Mucosa of descending colon (tissue), 3 donors: ENCODE measurements at regions not wholly inside any gene's neighbourhood (a gene's known extent, or its start where the extent isn't known, plus 50 kb on each side); places are given as distances from the start of the nearest gene placed in this dataset.

ENCODE experiments used
- ATAC-seq: fragments of 200-7000 bp; cut with Tn5 transposase; one replicate; pipeline ENCODE4 v1.9.1; 2020; ENCODE audit warnings: mild to moderate bottlenecking, moderate library complexity
- DNase-seq, 3 donors: peaks; one replicate each; pipeline ENCODE4 v3.0.0-alpha.2; 2020
- H3K36me3 ChIP-seq: fragments of 200-600 bp; one replicate; pipeline ENCODE4 v1.8.0; 2021; ENCODE audit warnings: low read depth, mild to moderate bottlenecking
- H3K4me1 ChIP-seq: fragments of 200-600 bp; one replicate; pipeline ENCODE4 v1.8.0; 2021; ENCODE audit warnings: low read depth, mild to moderate bottlenecking
- H3K4me3 ChIP-seq: fragments of 200-600 bp; one replicate; pipeline ENCODE4 v1.8.0; 2021; ENCODE audit warnings: mild to moderate bottlenecking
- H3K9me3 ChIP-seq: fragments of 200-600 bp; one replicate; pipeline ENCODE4 v1.8.0; 2021; ENCODE audit warnings: mild to moderate bottlenecking
- intact Hi-C, 2 donors: fragments of 100-400 bp; cut with DNase I in 1 of 2; cut with micrococcal nuclease in 1 of 2; formaldehyde crosslinking; loops; one replicate each; pipeline versions ENCODE4 v1.11.0 to v1.11.1; 2022; cut with DNase I, micrococcal nuclease
- TF ChIP-seq, protein P1 (sequence below): fragments of 200-600 bp; IDR thresholded peaks from one replicate; pipeline ENCODE4 v1.8.0; 2022; ENCODE audit warnings: antibody characterized with exemption, mild to moderate bottlenecking
- donor health status: DM: no; HTN: no; CAD: no; lungs with moderate emphysema.
- donor health status: DM: no; HTN: no; CAD: no.
- donor health status: DM: no; HTN: yes; CAD: no.

- intact Hi-C loops: no loop called here
- DNase-seq (no peak), ATAC-seq (no peak)
- TF ChIP-seq, protein P1, sequence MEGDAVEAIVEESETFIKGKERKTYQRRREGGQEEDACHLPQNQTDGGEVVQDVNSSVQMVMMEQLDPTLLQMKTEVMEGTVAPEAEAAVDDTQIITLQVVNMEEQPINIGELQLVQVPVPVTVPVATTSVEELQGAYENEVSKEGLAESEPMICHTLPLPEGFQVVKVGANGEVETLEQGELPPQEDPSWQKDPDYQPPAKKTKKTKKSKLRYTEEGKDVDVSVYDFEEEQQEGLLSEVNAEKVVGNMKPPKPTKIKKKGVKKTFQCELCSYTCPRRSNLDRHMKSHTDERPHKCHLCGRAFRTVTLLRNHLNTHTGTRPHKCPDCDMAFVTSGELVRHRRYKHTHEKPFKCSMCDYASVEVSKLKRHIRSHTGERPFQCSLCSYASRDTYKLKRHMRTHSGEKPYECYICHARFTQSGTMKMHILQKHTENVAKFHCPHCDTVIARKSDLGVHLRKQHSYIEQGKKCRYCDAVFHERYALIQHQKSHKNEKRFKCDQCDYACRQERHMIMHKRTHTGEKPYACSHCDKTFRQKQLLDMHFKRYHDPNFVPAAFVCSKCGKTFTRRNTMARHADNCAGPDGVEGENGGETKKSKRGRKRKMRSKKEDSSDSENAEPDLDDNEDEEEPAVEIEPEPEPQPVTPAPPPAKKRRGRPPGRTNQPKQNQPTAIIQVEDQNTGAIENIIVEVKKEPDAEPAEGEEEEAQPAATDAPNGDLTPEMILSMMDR: no peak
- Histone ChIP-seq H3K36me3 (no peaks in the 10 kb centered on the region), H3K4me1 (no peaks in the 10 kb centered on the region), H3K9me3 (no peaks in the 10 kb centered on the region), H3K4me3 (no peak overlapping the region)
Observed at GRCh38 chr7:131261476-131261994, 66.1 kb upstream of the MKLN1 start.

DNA sequence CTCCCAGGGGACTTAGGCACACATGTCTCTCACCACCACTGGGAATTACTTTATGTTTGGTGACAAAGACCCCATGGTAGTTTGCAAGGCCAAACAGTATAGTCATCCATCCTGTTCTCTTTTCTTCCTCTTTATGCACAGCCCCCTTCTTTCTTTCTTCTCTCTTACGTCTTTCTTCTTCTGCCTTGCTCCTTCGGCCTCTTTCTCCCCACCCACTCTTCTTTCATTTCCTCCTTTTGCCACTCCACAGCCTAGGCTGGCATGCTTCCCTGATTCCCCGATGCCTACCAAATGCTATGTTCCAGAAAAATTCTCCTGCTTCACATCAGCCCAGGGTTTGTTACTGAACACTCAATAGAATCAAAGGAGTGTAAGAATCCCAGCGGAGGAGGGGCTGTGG lies 62.4 kb upstream of the MKLN1 start:
- Histone ChIP-seq H3K9me3 (no peaks in the 10 kb centered on the region), H3K4me1 (no peaks in the 10 kb centered on the region), H3K36me3 (no peaks in the 10 kb centered on the region), H3K4me3 (no peak overlapping the region)
- peak in 1 of 3 donors; percentile 8 for DNase-seq
- no peak for ATAC-seq
- TF ChIP-seq, protein P1: no peak
- intact Hi-C loops: no loop called here

DNA sequence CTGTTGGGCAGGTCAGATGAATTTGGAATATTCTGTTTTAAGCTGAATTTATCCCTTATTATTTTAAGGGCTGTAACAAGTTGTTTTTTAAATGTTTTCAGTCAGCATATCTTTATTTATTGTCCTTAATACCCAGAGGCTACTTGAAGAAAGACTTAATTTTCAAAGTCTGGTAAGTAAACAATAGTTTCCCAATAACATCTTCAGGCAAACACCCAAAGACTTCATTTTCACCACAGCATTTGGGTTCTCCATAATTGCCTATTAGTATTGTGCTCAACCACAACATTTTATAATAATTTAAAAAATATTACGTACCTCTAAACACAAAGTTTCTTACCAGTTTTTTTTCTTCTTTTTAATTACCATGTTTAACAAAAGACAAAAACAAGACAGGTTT lies 60.0 kb upstream of the MKLN1 start:
- intact Hi-C loops: no loop called here
- TF ChIP-seq, protein P1: no peak
- H3K9me3 ChIP-seq: no peaks in the 10 kb centered on the region
- no peak for ATAC-seq
- no peak overlapping the region for H3K4me3 ChIP-seq
- no peaks in the 10 kb centered on the region for H3K36me3 ChIP-seq
- H3K4me1 ChIP-seq: no peaks in the 10 kb centered on the region
- no peak for DNase-seq

DNA sequence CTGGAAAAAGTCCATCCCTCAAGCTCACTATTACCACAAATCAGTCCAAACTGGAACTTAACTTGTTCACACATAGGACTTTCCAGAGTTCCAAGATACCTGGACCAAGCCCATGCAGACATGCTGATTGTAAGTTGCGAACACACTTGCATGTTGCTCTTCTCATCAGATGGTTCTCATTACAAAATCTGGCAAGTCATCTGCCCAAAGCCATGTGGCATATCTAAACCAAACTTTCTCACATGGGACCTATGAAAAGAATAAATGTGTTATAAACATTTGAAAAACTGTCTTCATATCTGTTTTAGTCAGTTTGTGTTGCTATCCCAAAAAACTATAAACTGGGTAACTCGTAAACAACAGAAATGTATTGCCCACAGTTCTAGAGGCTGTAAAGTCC lies 58.8 kb upstream of the MKLN1 start:
- intact Hi-C loops: no loop called here
- DNase-seq (no peak), ATAC-seq (no peak)
- TF ChIP-seq, protein P1: no peak
- no peaks in the 10 kb centered on the region for H3K4me1 ChIP-seq
- no peaks in the 10 kb centered on the region for H3K9me3 ChIP-seq
- no peak overlapping the region for H3K4me3 ChIP-seq
- no peaks in the 10 kb centered on the region for H3K36me3 ChIP-seq

GRCh38 chr7:131272086-131272485 lies 55.6 kb upstream of the MKLN1 start:
- intact Hi-C loops: no loop called here
- Histone ChIP-seq H3K9me3 (no peaks in the 10 kb centered on the region), H3K4me3 (no peak overlapping the region), H3K4me1 (no peaks in the 10 kb centered on the region), H3K36me3 (no peaks in the 10 kb centered on the region)
- TF ChIP-seq, protein P1: no peak
- DNase-seq (no peak), ATAC-seq (no peak)

DNA sequence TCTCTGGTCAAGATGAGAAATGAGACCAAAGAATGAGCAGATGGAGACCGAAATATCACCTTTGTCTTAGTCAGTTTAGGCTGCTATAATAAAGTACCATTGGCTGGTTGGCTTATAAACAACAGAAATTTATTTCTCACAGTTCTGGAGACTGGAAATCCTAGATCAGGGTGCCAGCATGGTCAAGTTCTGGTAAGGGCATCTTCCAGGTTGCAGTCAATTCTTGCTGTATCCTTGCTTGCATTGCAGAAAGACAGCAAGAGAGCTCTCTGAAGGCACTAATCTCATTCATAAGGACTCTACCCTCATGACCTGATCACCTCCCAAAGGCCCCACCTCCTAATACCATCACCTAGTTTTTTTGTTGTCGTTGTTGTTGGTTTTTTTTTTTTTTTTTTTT lies 52.7 kb upstream of the MKLN1 start:
- Histone ChIP-seq H3K36me3 (no peaks in the 10 kb centered on the region), H3K4me3 (no peak overlapping the region), H3K9me3 (no peaks in the 10 kb centered on the region), H3K4me1 (no peaks in the 10 kb centered on the region)
- intact Hi-C loops: no loop called here
- TF ChIP-seq, protein P1: no peak
- ATAC-seq: no peak
- DNase-seq: no peak
